Uterus (tissue), 3 donors: ENCODE measurements at regions not wholly inside any gene's neighbourhood (a gene's known extent, or its start where the extent isn't known, plus 50 kb on each side); places are given as distances from the start of the nearest gene placed in this dataset.

Source experiments
- DNase-seq, 2 donors: peaks; one replicate each; pipeline ENCODE4 v3.0.0-alpha.2; 2019 to 2020
- H3K27ac ChIP-seq, 2 donors: fragments of 200-600 bp; sonication (generic); 1 replicate in 1 of 2; 2 replicates in 1 of 2; pipeline ENCODE4 v1.5.1; 2016 to 2018
- H3K27me3 ChIP-seq, 2 donors: fragments of 200-600 bp; sonication (generic); one replicate each; pipeline ENCODE4 v1.5.1; 2018 to 2019; ENCODE audit warnings: control low read depth in 1 of 2
- H3K36me3 ChIP-seq, 2 donors: fragments of 200-600 bp; sonication (generic); one replicate each; pipeline ENCODE4 v1.5.1; 2019; ENCODE audit warnings: control low read depth in 1 of 2
- H3K4me1 ChIP-seq, 2 donors: fragments of 200-600 bp; sonication (generic); one replicate each; pipeline ENCODE4 v1.5.1; 2018 to 2019; ENCODE audit warnings: control low read depth in 1 of 2
- H3K4me3 ChIP-seq, 2 donors: fragments of 200-600 bp; sonication (generic); 1 replicate in 1 of 2; 2 replicates in 1 of 2; pipeline ENCODE4 v1.5.1; 2018 to 2019; ENCODE audit warnings: mild to moderate bottlenecking in 1 of 2
- H3K9me3 ChIP-seq, 2 donors: fragments of 200-600 bp; sonication (generic); one replicate each; pipeline ENCODE4 v1.5.1; 2019; ENCODE audit warnings: control low read depth in 1 of 2
- CTCF ChIP-seq, 4 experiments: fragments of 200-600 bp in 2 of 4; fragments of 450-650 bp in 2 of 4; sonication (generic) in 2 of 4; IDR thresholded peaks; one replicate each; pipeline ENCODE4 v1.5.1; 2016 to 2019; ENCODE audit warnings: antibody characterized with exemption in 4 of 4, mild to moderate bottlenecking in 2 of 4, moderate library complexity in 1 of 4
- POLR2A ChIP-seq, 2 donors: fragments of 450-650 bp; IDR thresholded peaks; one replicate each; pipeline ENCODE4 v1.6.1; 2016; ENCODE audit warnings: antibody characterized with exemption in 2 of 2, mild to moderate bottlenecking in 1 of 2, moderate library complexity in 1 of 2
- intact Hi-C: fragments of 100-400 bp; cut with DNase I; formaldehyde crosslinking; loops from one replicate; pipeline ENCODE4 v1.15.1; 2023; ENCODE audit warnings: low total_unique reads
- donor health status: DM: yes; HTN: yes; CAD: no.

- H3K9me3 ChIP-seq, result no peaks in the 10 kb centered on the region
- TF ChIP-seq POLR2A (IDR thresholded peaks at IDR 0.05) (no peak), CTCF (IDR thresholded peaks at IDR 0.05) (no peak)
- no peaks in the 10 kb centered on the region for H3K27me3 ChIP-seq
- no peak for DNase-seq
- H3K4me3 ChIP-seq, result no peak overlapping the region
- no peak overlapping the region for H3K27ac ChIP-seq
- H3K4me1 ChIP-seq, result peaks cover 0 to 5% of the 10 kb centered on the region in 2 donors
- no peaks in the 10 kb centered on the region for H3K36me3 ChIP-seq
- intact Hi-C loops, result no loop called here
These were observed 526.4 kb downstream of the NR2F1-AS1 start for GRCh38 chr5:93054424-93055163.

GRCh38 chr5:93053825-93054224, 527.2 kb downstream of the NR2F1-AS1 start:
- TF ChIP-seq CTCF (IDR thresholded peaks at IDR 0.05), result no peak
- H3K4me3 ChIP-seq, result no peak overlapping the region
- DNase-seq, result no peak
- no peaks in the 10 kb centered on the region for H3K27me3 ChIP-seq
- peaks cover 0 to 5% of the 10 kb centered on the region in 2 donors for H3K4me1 ChIP-seq
- intact Hi-C loops, result no loop called here
- H3K27ac ChIP-seq, result no peak overlapping the region
- no peaks in the 10 kb centered on the region for H3K9me3 ChIP-seq
- H3K36me3 ChIP-seq, result no peaks in the 10 kb centered on the region

- no peaks in the 10 kb centered on the region for H3K27me3 ChIP-seq
- DNase-seq, result no peak
- no peak overlapping the region for H3K4me3 ChIP-seq
- H3K4me1 ChIP-seq, result no peaks in the 10 kb centered on the region
- no peak overlapping the region for H3K27ac ChIP-seq
- H3K9me3 ChIP-seq, result no peaks in the 10 kb centered on the region
- TF ChIP-seq CTCF (IDR thresholded peaks at IDR 0.05) (no peak), POLR2A (IDR thresholded peaks at IDR 0.05) (no peak)
- H3K36me3 ChIP-seq, result no peaks in the 10 kb centered on the region
- intact Hi-C loops, result no loop called here
These were observed 532.2 kb downstream of the NR2F1-AS1 start for GRCh38 chr5:93048858-93049257.

GRCh38 chr5:93044859-93045666, 536.0 kb downstream of the NR2F1-AS1 start:
- H3K27me3 ChIP-seq, result no peaks in the 10 kb centered on the region
- H3K4me3 ChIP-seq, result no peak overlapping the region
- no peaks in the 10 kb centered on the region for H3K9me3 ChIP-seq
- H3K36me3 ChIP-seq, result no peaks in the 10 kb centered on the region
- TF ChIP-seq POLR2A (IDR thresholded peaks at IDR 0.05) (no peak), CTCF (IDR thresholded peaks at IDR 0.05) (no peak)
- H3K4me1 ChIP-seq, result no peaks in the 10 kb centered on the region
- no peak for DNase-seq
- no peak overlapping the region for H3K27ac ChIP-seq
- intact Hi-C loops, result no loop called here

GRCh38 chr5:93039888-93040287, 541.1 kb downstream of the NR2F1-AS1 start:
- H3K27me3 ChIP-seq, result no peaks in the 10 kb centered on the region
- no peaks in the 10 kb centered on the region for H3K36me3 ChIP-seq
- no peak for DNase-seq
- TF ChIP-seq CTCF (IDR thresholded peaks at IDR 0.05) (no peak), POLR2A (IDR thresholded peaks at IDR 0.05) (no peak)
- no peak overlapping the region for H3K27ac ChIP-seq
- H3K9me3 ChIP-seq, result no peaks in the 10 kb centered on the region
- H3K4me3 ChIP-seq, result no peak overlapping the region
- intact Hi-C loops, result no loop called here
- no peaks in the 10 kb centered on the region for H3K4me1 ChIP-seq
